PC-3 (cell line): ENCODE measurements at regions not wholly inside any gene's neighbourhood (a gene's known extent, or its start where the extent isn't known, plus 50 kb on each side); places are given as distances from the start of the nearest gene placed in this dataset.

Experiments
- ATAC-seq: fragments of 200-7000 bp; cut with Tn5 transposase; 2 replicates; pipeline ENCODE4 v1.9.1; 2020; ENCODE audit warnings: mild to moderate bottlenecking, moderate library complexity
- BruUV-seq: library from RNA; stranded (reverse); fragments of 400-500 nt; replicated peaks from 2 replicates; lab custom pipeline; 2021; lab: Mats Ljungman, UMichigan
- CTCF ChIA-PET: fragments of 300-600 bp; sonication (Branson Sonifier 250); formaldehyde crosslinking; loops from one replicate; lab custom pipeline; 2022; ENCODE audit warnings: antibody characterized with exemption; lab: Charles Lee
- POLR2A ChIA-PET: fragments of 300-600 bp; sonication (Branson Sonifier 250); formaldehyde crosslinking; loops from one replicate; lab custom pipeline; 2022; ENCODE audit warnings: antibody characterized with exemption; ENCODE audit not compliant: unreplicated experiment; lab: Charles Lee
- DNase-seq: peaks from one replicate; pipeline ENCODE4 v3.0.0-alpha.2; 2015
- H2AFZ ChIP-seq: fragments of 300-600 bp; sonication (generic); 2 replicates; pipeline ENCODE4 v1.6.0; 2016; ENCODE audit warnings: antibody characterized with exemption, low read length
- H3F3A ChIP-seq: fragments of 300-600 bp; sonication (generic); one replicate; pipeline ENCODE4 v1.6.0; 2017; ENCODE audit warnings: antibody characterized with exemption, low read length, control low read depth, mild to moderate bottlenecking; ENCODE audit not compliant: unreplicated experiment
- H3K27ac ChIP-seq: fragments of 300-600 bp; sonication (generic); 2 replicates; pipeline ENCODE4 v1.5.1; 2016; ENCODE audit warnings: mild to moderate bottlenecking, low read length
- H3K27me3 ChIP-seq: fragments of 300-600 bp; sonication (generic); 2 replicates; pipeline ENCODE4 v1.6.1; 2016; ENCODE audit warnings: low read length, mixed read lengths
- H3K36me3 ChIP-seq: fragments of 300-600 bp; sonication (generic); 2 replicates; pipeline ENCODE4 v1.6.1; 2016; ENCODE audit warnings: low read depth, mixed run types, low read length, mixed read lengths
- H3K4me1 ChIP-seq: fragments of 300-600 bp; sonication (generic); 2 replicates; pipeline ENCODE4 v1.5.1; 2016; ENCODE audit warnings: low read length; ENCODE audit not compliant: insufficient read depth
- H3K4me2 ChIP-seq: fragments of 300-600 bp; sonication (generic); 2 replicates; pipeline ENCODE4 v1.6.0; 2016; ENCODE audit warnings: low read length
- H3K4me3 ChIP-seq: fragments of 300-600 bp; sonication (generic); 2 replicates; pipeline ENCODE4 v1.5.1; 2016; ENCODE audit warnings: mild to moderate bottlenecking, low read length, mixed read lengths
- H3K79me2 ChIP-seq: fragments of 300-600 bp; sonication (generic); 2 replicates; pipeline ENCODE4 v1.6.1; 2017; ENCODE audit warnings: low read length, mixed read lengths
- H3K9ac ChIP-seq: fragments of 300-600 bp; sonication (generic); 2 replicates; pipeline ENCODE4 v1.6.0; 2016; ENCODE audit warnings: mild to moderate bottlenecking, low read length
- H3K9me2 ChIP-seq: fragments of 300-600 bp; sonication (generic); replicated peaks from 2 replicates; pipeline ENCODE4 v1.6.1; 2016; ENCODE audit warnings: mixed run types, low read length, mixed read lengths
- H3K9me3 ChIP-seq: fragments of 300-600 bp; sonication (generic); 2 replicates; pipeline ENCODE4 v1.6.1; 2016; ENCODE audit warnings: low read length, mixed read lengths
- H4K20me1 ChIP-seq: fragments of 300-600 bp; sonication (generic); 2 replicates; pipeline ENCODE4 v1.6.1; 2016; ENCODE audit warnings: low read length, mixed read lengths
- CTCF ChIP-seq: fragments of 300-600 bp; sonication (generic); conservative IDR thresholded peaks from 2 replicates; pipeline ENCODE4 v1.5.1; 2017; ENCODE audit warnings: antibody characterized with exemption, low read depth, mild to moderate bottlenecking, low read length
- EZH2 ChIP-seq: fragments of 300-600 bp; sonication (generic); IDR thresholded peaks from one replicate; pipeline ENCODE4 v1.6.1; 2017; ENCODE audit warnings: antibody characterized with exemption, mild to moderate bottlenecking, low read length; ENCODE audit not compliant: unreplicated experiment
- EZH2phosphoT487 ChIP-seq: fragments of 300-600 bp; sonication (generic); IDR thresholded peaks from 2 replicates; pipeline ENCODE4 v1.6.1; 2018; ENCODE audit warnings: mild to moderate bottlenecking, antibody characterized with exemption, low read length, borderline replicate concordance
- intact Hi-C: fragments of 100-400 bp; cut with micrococcal nuclease; formaldehyde crosslinking; loops from 2 replicates; pipeline ENCODE4 v1.9.0; 2023

DNA sequence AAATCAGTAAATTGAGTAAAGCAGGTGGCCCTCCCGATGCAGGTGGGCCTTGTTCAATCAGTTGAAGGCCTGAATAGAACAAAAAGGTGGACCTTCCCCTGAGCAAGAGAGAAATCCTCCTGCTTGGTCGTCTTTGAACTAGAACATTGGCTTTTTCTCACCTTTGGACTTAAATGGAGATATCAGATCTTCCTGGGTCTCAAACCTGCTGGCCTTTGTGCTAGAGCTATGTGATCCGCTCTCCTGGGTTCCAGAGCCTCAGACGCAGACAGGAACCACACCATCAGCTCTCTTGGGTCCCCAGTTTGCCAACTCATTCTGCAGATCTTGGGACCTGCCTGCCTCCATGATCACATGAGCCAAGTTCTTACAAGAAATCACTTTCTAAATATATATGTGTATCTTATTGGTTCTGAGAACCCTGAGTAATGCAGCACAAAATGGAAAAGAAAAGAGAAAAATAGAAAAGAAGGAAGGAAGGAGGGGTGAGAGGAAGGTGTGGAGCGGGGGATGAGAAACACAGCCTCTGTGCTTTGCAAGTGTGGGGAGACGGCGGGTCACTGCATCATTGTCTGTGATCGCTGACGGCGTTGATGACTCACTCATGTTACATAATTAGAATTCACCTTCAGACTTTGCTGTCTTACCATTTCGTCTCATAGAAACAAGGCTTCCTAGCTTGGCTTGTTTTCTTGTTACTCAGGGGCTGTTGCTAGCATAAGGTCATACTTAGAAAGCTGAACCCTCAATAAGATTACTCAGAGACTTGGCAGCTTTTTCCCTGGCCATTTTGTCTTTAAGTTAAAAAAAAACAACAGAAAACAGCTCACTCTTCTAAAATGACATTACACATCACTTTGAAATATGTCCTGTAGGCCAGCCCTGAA is 85.7 kb upstream of the NEDD9 start:
- Histone ChIP-seq H3K4me1 (peaks cover 62% of the 10 kb centered on the region), H3K9ac (peak overlapping the region; percentile 57), H3K4me2 (peak overlapping the region; percentile 52), H3K9me3 (no peaks in the 10 kb centered on the region), H3F3A (peaks cover 4% of the 10 kb centered on the region), H3K4me3 (no peak overlapping the region), H3K27ac (peak overlapping the region; percentile 89), H3K9me2 (no peaks in the 10 kb centered on the region), H3K36me3 (no peaks in the 10 kb centered on the region), H4K20me1 (no peaks in the 10 kb centered on the region), H2AFZ (peak overlapping the region; percentile 38; the same call in 1 of the 2 replicates), H3K79me2 (no peaks in the 10 kb centered on the region), H3K27me3 (no peaks in the 10 kb centered on the region)
- TF ChIP-seq EZH2phosphoT487, result no peak
- POLR2A ChIA-PET, result interaction anchor here (0.5 to 0.9 kb wide), 5 partner anchors 49 to 182 kb away, joined by 4 to 12 read pairs (median 6); partner anchors contain the start of gene NEDD9
- DNase-seq (peak; percentile 98), ATAC-seq (peak; percentile 61)
- no TSS peak for BruUV-seq
- CTCF ChIA-PET, result interaction anchor here (0.5 to 0.7 kb wide), 2 partner anchors 175 to 179 kb away, joined by 3 to 4 read pairs; no protein-coding TSS in a partner anchor
- intact Hi-C loops, result loop anchor here (2.0 to 5.0 kb wide), 5 partner anchors 46 to 179 kb away; no protein-coding TSS in a partner anchor

DNA sequence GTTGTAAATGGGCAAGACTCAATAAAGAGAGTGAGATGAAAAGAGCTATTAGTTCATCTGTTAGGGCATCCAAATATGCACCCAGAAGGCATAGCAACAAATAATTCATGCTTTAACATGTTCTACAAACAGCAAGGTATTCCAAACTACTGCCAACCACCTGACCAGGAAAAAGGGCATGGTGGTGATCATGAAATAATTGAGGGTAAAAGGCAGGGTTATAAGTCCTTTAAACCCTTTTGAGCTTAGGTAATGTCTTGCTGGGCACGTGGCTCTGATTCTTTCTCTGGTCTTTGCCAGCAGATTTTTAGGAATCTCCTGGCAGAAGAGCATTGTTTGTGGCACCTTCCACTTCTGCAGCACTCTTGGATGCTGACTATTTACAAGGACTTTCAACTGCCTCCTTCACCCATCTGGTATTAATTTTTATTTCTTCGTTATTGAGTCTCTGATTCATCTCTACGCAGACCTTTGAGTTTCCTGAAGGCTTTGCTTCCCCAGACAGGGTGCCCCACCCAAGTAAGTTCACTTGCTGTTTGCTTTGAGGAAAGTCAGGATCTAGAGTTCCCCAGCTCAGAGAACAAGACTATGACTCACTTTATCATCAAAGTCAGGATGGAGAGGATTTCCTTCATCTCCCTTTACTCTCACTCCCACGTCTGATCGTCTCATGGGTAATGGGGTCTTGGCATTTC is 83.4 kb upstream of the NEDD9 start:
- no peaks in the 10 kb centered on the region for H3K36me3 ChIP-seq
- peaks cover 4% of the 10 kb centered on the region for H3F3A ChIP-seq
- H4K20me1 ChIP-seq, result no peaks in the 10 kb centered on the region
- ATAC-seq (peak; percentile 93), DNase-seq (peak; percentile 93)
- H3K9ac ChIP-seq, result peak overlapping the region; percentile 53
- no peaks in the 10 kb centered on the region for H3K9me3 ChIP-seq
- ChIA-PET POLR2A (interaction anchor here (0.9 to 1.1 kb wide), 3 partner anchors 83 to 116 kb away, joined by 3 to 13 read pairs (median 4); partner anchors contain the start of gene NEDD9), CTCF (no interaction called here)
- intact Hi-C loops, result loop anchor here (1.0 to 5.0 kb wide), 5 partner anchors 44 to 144 kb away; partner anchors contain the start of gene NEDD9
- no peak overlapping the region for H3K4me3 ChIP-seq
- H3K4me1 ChIP-seq, result peaks cover 46% of the 10 kb centered on the region
- H3K79me2 ChIP-seq, result no peaks in the 10 kb centered on the region
- H2AFZ ChIP-seq, result no peak overlapping the region
- TF ChIP-seq CTCF, result no peak
- no peak for TF ChIP-seq EZH2phosphoT487
- no peak for TF ChIP-seq EZH2
- H3K27me3 ChIP-seq, result no peaks in the 10 kb centered on the region
- H3K27ac ChIP-seq, result peak overlapping the region; percentile 89
- H3K9me2 ChIP-seq, result no peaks in the 10 kb centered on the region; the same call in 1 of the 2 replicates
- no TSS peak for BruUV-seq
- peak overlapping the region; percentile 55 for H3K4me2 ChIP-seq

- TF ChIP-seq EZH2phosphoT487, result no peak
- no peak for TF ChIP-seq EZH2
- no peak for TF ChIP-seq CTCF
- CTCF ChIA-PET, result no interaction called here
- intact Hi-C loops, result no loop called here
- POLR2A ChIA-PET, result no interaction called here
- Histone ChIP-seq H3K9me2 (no peaks in the 10 kb centered on the region; the same call in 1 of the 2 replicates), H3K27ac (no peak overlapping the region), H3K4me1 (peaks cover 33% of the 10 kb centered on the region), H3K27me3 (no peaks in the 10 kb centered on the region), H3K36me3 (no peaks in the 10 kb centered on the region), H4K20me1 (no peaks in the 10 kb centered on the region), H3F3A (peaks cover 4% of the 10 kb centered on the region), H3K9me3 (no peaks in the 10 kb centered on the region), H3K4me3 (no peak overlapping the region), H3K4me2 (no peak overlapping the region), H3K79me2 (no peaks in the 10 kb centered on the region), H3K9ac (no peak overlapping the region), H2AFZ (no peak overlapping the region)
- ATAC-seq (no peak), DNase-seq (no peak)
- BruUV-seq, result no TSS peak
These were observed 80.7 kb upstream of the NEDD9 start for GRCh38 chr6:11313207-11313606.
